HL-60 (cell line): ENCODE measurements at regions not wholly inside any gene's neighbourhood (a gene's known extent, or its start where the extent isn't known, plus 50 kb on each side); places are given as distances from the start of the nearest gene placed in this dataset.

Experiments used
- DNase-seq, 2 experiments: peaks; one replicate each; pipeline ENCODE4 v3.0.0-alpha.2; 2010 to 2020; ENCODE audit warnings: low read depth in 1 of 2, low spot score in 1 of 2
- H3K27ac ChIP-seq: fragments of 250-450 bp; sonication (Bioruptor Pico); replicated peaks from 2 replicates; pipeline ENCODE4 v1.5.1; 2020; ENCODE audit warnings: mild to moderate bottlenecking, moderate library complexity
- H3K27me3 ChIP-seq: fragments of 250-450 bp; sonication (Bioruptor Pico); 2 replicates; pipeline ENCODE4 v1.5.1; 2021; ENCODE audit warnings: mild to moderate bottlenecking, moderate library complexity; ENCODE audit not compliant: insufficient read depth, poor library complexity, severe bottlenecking
- H3K4me3 ChIP-seq: replicated peaks from 2 replicates; pipeline ENCODE4 v1.5.1; 2011; ENCODE audit warnings: mild to moderate bottlenecking, control low read depth, low read length; ENCODE audit not compliant: insufficient read depth
- CTCF ChIP-seq: IDR thresholded peaks from one replicate; pipeline ENCODE4 v1.5.1; 2011; ENCODE audit warnings: low read length, control low read depth, inconsistent platforms; ENCODE audit not compliant: insufficient read depth
- GABPA ChIP-seq: IDR thresholded peaks from 2 replicates; pipeline ENCODE4 v1.6.1; 2012; ENCODE audit warnings: low read depth
- POLR2AphosphoS5 ChIP-seq: IDR thresholded peaks from 2 replicates; pipeline ENCODE4 v1.6.1; 2012; ENCODE audit warnings: low read depth
- REST ChIP-seq: IDR thresholded peaks from 2 replicates; pipeline ENCODE4 v1.6.1; 2012; ENCODE audit warnings: low read depth; ENCODE audit not compliant: insufficient replicate concordance
- SPI1 ChIP-seq: IDR thresholded peaks from 2 replicates; pipeline ENCODE4 v1.6.1; 2012; ENCODE audit warnings: low read depth, mild to moderate bottlenecking, borderline replicate concordance

- Histone ChIP-seq H3K27me3 (no peaks in the 10 kb centered on the region), H3K27ac (no peak overlapping the region), H3K4me3 (no peak overlapping the region)
- TF ChIP-seq SPI1 (no peak), POLR2AphosphoS5 (no peak), REST (no peak), GABPA (no peak), CTCF (no peak)
- DNase-seq, result no peak
These were observed 868.6 kb upstream of the SEMA6D start for GRCh38 chr15:46848704-46849103.

GRCh38 chr15:46853600-46853999, 863.7 kb upstream of the SEMA6D start:
- no peak for DNase-seq
- no peak overlapping the region for H3K4me3 ChIP-seq
- H3K27ac ChIP-seq, result no peak overlapping the region
- no peak for TF ChIP-seq REST
- no peak for TF ChIP-seq GABPA
- TF ChIP-seq SPI1, result no peak
- no peak for TF ChIP-seq CTCF
- no peak for TF ChIP-seq POLR2AphosphoS5
- no peaks in the 10 kb centered on the region for H3K27me3 ChIP-seq

- no peak for TF ChIP-seq GABPA
- TF ChIP-seq CTCF, result no peak
- TF ChIP-seq POLR2AphosphoS5, result no peak
- TF ChIP-seq REST, result no peak
- no peak for TF ChIP-seq SPI1
- H3K27ac ChIP-seq, result no peak overlapping the region
- no peak overlapping the region for H3K4me3 ChIP-seq
- no peaks in the 10 kb centered on the region for H3K27me3 ChIP-seq
- no peak for DNase-seq
These were observed 862.7 kb upstream of the SEMA6D start for GRCh38 chr15:46854564-46854963.
